GM18498 (cell line): ENCODE measurements at regions not wholly inside any gene's neighbourhood (a gene's known extent, or its start where the extent isn't known, plus 50 kb on each side); places are given as distances from the start of the nearest gene placed in this dataset.

Source experiments
- ATAC-seq: cut with Tn5 transposase; IDR thresholded peaks from one replicate; pipeline ENCODE4 v1.9.1; 2021; ENCODE audit warnings: mild to moderate bottlenecking, moderate library complexity; ENCODE audit not compliant: unreplicated experiment

DNA sequence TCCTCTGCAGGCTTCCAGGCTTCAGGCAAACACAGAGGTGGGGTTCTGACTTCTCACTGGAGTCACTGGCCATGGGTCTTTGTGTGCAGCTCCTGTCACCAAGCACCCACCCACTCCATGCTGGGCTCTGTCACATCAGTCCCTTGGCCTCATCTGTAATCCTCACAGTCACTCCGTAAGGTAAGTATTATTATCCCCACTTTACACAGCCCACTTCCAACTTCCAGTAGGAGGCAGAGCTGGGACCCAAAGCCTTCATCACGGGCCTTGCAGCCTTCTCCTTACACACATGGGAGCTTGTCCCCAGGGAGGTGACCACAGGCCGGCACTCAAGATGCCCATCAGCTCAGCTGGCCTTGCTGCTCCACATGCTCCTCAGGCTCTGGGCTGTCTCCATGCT lies 266.7 kb upstream of the B3GAT1 start:
- no peak for ATAC-seq

DNA sequence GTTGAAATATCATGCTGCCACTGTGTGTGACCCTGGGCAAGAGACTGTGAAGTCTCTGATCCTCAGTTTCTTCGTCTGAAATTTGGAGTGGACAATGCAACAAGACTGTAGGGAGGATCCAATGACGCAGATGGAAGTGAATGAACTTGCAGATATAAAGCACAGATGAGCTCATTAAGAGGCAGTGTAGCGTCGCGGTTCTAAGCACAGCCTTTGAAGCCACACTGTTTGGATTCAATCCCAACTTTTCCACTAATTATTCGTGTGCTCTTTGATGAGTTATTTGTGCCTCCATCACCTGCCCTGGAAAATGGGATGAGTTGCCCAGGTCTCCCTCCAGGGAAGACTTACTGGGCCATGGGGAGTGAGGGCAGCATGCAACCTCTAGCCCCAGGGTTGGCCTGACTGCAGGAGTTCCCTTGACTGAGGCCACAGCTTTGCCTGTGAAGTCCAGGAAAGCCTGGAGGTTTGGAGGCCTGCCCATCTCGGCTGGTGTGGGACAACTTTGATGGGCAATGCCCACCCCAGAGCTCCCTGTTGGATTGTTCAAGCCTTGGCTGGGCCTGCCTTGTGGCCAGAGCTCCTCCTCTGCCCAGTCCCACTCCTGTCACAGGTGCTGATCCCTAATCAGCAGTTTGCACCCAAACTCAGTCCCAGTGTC lies 266.0 kb upstream of the B3GAT1 start:
- no peak for ATAC-seq

DNA sequence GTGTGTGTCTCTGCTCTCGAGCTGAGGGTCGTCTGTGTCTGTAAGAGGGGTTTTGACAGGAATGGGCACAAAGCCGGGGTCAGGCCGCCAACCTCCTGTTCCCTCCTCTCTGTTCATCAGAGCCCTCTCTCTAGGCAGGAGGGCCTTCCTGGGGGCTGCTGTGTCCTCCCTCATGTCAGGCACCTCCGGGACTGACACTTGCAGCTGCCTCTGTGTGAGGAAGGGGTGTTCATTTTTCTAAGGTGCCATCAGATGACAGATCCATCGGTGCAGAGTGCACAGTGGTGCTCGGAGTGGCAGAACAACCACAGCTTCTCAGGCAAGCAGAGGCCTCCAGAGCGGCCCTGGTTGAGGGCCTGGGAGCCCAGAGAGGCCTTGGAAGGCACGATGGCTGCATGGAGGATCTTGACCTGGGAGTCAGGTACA lies 265.4 kb upstream of the B3GAT1 start:
- ATAC-seq: no peak

DNA sequence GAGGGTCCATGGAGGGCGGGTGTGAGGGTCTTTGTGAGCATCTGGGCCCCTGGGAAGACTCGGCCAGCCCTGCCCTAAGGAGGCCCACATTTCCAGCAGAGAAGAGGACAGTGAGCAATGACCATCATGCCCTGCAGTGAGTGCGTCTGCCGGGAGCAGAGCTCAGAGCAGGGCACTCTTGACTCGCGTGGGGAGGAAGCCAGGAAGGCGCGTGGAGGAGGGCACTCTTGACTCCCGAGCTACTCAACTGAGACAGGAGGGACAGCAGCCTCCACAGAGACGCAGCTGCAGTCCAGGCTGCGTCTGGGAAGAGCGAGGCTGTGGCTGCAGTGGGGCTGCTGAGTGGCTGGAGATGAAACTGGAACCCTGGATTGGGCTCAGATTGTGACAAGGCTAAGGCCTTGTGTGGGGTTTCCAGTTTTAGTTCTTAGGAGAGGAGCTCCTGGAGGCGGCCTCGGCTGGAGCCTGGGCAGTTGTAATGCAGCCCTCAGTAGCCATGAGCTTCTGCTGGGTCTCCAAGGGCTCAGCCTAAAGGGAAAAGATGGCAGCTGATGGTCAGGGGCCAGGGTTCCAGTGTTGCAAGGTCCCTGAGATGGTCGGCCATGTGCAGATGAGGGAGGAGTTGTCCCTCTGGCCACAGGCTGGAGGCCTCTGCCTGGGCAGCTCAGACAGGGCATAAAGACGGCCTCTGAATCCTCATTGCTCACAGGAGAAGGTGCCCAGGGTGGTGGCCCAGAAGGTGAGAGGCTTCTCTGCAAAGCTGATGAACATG lies 264.7 kb upstream of the B3GAT1 start:
- ATAC-seq: no peak

DNA sequence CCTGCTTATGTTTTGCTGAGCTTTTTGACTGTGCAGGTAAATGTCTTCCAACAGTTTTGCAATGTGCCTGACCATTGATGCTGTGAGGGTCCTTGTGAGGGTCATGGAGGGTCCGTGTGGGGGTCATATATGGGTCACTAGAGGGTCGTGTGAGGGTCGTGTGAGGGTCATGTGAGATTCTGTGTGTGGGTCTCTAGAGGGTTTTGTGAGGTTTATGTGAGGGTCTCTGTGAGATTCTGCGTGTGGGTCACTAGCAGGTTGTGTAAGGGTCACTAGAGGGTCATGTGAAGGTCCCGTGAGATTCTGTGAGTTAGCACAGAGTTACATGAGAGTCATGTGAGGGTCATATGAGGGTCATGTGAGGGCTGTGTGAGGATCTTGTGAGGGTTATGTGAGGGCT lies 263.9 kb upstream of the B3GAT1 start:
- ATAC-seq: no peak

DNA sequence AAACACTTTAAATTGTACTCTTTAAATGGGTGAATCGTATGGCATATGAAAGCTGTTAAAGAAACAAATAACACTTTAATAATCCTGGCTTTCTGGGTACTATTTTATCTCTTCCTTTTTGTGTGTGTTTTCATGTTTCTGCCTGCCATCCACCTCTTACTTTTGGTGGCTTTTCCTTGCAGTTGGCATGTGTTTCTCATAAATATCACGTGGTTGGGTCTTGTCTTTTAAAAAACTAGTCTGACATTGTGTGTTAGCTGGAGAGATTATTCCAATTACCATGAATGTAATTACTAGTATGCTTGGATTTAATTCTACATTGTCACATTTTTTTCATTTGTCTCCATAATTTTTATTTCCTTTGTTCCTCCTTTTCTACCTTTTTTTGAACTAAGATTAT lies 262.9 kb upstream of the B3GAT1 start:
- ATAC-seq: no peak

DNA sequence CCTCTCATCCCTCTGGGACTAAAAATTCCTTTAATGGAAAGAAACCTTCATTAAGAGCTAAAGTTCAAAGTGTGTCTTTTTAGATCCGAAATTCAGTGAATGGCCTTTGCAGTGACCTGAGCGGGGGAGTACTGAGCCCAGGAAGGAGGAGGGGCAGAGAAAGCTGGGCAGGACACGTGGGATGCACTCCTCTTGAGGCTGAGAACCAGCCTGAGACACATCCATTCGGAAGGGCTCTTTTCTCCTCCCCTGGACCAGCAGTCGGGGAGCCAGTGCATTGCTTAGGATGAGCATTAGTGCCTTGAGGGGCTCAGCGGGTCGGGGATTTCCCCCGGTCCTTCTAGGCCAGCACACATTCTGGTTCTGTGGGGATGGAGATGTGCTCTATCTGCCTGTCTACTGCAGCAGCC lies 258.9 kb upstream of the B3GAT1 start:
- ATAC-seq: no peak

DNA sequence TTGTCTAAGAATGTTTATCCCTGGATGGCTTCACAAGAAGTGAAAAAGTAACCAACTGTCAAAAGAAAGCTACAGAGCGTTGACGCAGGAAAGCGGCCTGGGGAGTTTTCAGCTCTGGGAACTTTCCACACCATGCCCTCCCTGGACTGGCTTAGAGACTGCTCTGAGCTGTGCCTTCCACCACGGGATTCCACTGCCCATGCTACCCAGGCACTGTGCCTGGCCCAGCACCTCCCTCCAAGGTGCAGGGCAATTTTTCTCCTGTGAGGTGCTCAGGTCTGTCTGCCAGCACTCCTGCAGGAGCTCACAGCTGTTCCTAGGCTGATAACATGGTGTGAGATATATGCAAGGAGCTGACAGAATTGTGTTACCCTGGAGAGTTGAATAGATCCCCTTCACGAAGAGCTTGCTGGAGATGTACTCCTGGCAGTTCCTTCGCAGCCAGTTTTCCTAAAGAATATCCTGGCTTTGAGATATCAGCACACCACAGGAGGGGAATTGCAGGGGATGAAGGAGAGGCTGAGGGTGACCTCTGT lies 258.3 kb upstream of the B3GAT1 start:
- no peak for ATAC-seq

DNA sequence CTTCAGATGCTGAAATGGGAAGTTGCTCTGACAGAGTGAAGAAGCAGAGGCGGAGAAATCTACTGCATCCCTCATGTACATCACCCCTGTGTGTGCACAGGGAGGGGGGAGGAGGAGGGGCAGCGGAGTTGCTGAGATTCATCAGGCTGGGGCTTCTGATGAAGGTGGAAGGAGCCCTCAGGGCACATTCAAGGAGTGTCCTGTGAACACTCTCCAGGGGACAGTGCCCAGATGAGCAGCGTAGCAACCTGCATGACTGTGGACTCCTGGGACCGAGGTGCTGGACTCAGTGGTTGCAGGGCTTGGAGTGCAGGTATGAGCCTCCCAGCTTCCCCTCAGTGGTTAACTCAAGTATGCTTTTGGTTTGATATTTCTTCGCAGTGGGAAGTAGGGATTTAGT lies 257.8 kb upstream of the B3GAT1 start:
- ATAC-seq: no peak

DNA sequence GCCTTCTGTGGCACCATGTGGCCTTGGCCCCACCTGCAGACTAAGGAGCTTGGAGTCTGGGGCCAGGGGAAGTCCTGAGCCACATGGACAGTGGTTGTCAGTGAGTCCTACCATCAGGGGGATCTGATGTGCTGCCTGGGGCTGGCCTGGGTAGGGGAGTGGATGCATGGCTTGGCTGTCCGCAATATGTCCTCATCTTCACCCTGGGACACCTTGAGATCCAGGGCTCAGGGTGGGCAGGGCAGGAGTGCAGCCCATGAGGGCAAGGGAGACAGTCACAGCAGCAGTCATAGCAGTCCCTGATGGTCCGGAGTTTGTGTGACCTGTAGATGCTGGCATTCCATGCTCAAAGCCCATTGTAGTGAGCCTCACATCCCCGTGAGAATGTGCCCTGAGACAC lies 256.8 kb upstream of the B3GAT1 start:
- ATAC-seq: no peak

DNA sequence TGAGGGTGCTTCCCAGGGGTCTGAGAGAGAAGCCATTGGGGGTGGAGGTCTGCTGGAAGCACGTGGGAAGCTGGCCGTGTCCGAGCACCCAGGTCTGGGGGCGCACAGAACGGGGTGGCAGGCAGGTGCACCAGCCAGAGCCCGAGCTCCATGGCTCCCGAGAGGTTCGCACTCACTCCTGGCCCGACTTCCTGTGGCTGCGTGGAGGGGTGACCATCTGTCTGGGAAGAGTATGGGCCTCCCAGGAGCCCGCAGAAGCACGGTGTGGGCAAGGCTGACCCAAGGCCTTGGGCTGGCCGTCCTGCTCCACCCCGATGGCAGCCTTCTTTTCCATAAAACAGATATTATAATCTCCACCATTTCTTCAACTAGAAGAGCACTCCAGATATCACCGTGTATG lies 256.0 kb upstream of the B3GAT1 start:
- ATAC-seq: no peak

DNA sequence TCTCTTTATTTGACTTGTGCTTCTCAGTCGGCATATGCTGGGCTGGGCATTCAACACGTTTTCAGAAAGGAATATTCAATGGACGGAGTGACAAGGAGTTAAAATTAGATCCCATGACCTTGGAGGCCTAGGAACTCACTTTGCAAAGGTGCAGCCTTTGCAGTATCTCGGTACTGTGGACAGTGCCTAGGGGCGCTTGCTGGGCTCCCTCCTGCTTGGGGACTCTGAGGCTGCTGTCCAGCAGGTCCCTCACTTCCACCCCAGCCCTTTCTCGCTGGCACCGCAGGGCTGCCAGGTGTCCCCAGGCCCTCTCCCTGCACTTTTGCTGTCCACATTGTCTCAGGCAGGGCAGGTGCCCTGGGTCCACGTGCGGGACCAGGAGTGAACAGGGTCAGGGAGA lies 255.5 kb upstream of the B3GAT1 start:
- no peak for ATAC-seq

DNA sequence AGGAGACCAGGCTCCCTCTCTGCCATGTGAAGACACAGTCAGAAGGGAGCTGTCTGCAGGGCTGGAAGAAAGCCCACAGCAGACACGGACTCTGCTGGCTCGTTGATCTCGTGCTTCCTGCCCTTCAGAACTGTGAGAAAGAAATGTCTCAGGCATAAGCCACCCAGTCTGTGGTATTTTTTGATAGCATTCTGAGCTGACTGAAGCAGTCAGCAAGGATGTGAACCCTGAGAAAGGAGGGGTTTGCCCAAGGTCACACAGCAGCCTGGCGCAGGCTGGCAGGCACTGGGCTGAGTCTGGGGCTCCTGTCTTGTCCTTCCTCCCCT lies 255.1 kb upstream of the B3GAT1 start:
- ATAC-seq: no peak

DNA sequence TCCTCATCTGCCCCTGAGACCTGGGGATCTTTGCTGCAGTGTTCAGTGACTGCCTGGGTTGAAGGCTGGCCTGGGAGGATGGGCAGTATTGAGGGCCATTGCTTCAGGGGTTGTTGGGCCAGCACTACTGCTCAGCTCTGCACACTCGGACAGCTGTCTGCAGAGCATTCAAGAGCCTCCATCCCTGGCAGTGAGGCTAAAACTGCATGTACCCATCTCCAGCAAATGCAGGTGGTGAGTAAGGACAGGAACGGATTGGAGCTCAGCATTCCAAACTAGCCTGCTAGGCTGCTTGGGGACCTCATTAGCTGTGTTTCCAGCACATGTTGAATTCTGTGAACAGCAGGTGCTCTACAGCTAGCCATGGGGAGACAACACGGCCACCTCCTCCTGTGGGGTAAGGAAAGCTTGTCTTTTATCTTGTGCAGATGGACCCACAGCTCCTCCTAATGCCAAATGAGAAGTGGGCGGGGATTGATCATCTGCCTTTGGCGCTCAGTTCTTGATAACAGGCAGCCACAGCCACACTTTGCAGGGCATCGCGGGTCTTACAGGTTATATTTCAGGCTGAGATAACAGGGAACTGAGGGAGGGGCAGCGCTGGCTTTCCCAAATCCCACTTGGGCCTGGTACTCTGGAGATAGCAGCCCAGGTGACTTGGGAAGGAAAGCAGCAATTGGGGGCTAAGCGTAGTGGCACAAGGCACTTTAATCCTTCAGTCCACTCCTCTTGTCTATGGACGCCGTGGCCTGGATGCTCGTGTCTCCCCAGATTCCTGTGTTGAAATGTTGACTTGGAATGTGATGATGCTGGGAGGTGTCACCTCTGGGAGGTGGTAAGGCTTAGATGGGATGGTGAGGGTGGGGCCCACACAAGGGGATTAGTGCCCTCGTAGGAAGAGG lies 254.5 kb upstream of the B3GAT1 start:
- no peak for ATAC-seq

DNA sequence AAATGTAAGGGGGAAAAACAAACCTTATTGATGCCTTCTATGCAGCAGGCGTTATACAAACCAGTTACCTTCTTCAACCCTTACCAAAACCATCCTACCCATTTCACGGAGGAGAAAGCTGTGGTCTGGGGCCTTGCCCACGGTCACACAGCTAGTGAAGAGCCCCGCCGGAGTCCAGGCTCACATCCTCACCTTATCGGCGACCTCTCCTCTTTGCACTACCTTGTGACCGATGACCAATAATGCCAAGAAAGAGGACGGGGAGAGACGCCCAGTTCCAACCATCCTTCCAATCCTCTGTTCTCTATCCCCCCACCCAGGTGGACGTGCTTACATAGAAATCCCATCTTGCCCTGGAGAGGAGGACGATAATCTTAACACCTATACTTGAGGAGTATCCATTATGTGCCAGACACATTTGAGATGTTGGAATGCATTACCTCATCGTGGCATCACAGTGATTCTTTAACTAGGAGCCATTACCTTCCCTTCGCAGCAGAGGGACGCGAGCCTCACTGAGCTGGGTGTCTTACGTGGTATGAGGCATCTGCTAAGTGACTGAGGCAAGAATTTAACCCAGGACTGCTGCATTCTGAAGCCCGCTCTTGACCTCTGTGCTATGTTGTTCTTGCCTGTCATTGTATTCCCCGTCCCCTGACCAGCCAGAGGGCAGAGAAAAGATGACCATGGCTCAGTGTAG lies 253.7 kb upstream of the B3GAT1 start:
- ATAC-seq: no peak

DNA sequence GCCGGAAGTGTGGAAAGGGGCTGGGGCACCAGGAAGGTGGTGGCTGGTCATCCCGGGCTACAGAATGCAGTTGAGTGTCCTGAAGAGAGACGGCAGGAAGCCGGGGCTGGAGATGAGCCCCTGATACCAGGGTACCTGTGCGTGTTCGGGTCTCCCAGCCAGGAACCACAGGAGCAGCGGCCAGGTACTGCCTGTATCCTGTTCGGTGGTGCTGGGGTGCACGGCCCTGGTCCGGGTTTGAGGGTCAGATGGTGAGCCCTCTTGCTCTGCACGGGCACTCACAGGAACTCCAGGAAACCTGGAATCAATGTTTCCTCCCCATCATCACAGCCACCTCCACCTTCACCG lies 253.1 kb upstream of the B3GAT1 start:
- ATAC-seq: no peak

DNA sequence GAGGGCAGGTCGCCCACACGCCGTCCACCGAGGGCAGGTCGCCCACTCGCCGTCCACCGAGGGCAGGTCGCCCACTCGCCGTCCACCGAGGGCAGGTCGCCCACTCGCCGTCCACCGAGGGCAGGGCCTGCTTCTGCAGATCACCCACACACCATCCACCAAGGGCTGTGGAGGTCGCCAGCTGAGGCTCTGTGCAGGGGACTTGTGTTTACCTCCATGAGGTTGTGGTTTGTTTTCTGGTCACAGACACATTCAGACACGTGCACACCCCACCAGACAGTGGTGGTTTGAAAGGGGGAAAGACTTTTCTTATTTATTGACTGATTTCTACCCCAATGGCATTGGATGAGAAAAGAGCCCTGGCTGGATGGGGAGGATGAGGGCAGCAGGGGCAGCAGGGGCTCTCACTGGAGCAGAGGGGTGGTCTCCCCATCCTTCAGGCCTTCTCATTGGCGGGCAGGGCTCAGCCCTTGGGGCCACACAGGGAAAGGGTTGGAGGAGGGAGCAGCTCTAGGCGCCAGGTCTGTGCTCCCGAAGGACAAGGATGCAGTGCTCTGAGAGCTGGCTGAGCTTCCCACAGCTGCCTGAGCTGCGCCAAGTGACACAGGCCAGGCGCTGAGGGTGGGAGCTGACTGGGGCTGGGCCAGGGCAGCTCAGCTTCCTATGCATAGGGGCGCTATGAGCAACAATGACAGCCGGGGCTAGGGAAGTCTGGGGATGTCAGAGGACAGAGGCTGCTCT lies 252.6 kb upstream of the B3GAT1 start:
- no peak for ATAC-seq

DNA sequence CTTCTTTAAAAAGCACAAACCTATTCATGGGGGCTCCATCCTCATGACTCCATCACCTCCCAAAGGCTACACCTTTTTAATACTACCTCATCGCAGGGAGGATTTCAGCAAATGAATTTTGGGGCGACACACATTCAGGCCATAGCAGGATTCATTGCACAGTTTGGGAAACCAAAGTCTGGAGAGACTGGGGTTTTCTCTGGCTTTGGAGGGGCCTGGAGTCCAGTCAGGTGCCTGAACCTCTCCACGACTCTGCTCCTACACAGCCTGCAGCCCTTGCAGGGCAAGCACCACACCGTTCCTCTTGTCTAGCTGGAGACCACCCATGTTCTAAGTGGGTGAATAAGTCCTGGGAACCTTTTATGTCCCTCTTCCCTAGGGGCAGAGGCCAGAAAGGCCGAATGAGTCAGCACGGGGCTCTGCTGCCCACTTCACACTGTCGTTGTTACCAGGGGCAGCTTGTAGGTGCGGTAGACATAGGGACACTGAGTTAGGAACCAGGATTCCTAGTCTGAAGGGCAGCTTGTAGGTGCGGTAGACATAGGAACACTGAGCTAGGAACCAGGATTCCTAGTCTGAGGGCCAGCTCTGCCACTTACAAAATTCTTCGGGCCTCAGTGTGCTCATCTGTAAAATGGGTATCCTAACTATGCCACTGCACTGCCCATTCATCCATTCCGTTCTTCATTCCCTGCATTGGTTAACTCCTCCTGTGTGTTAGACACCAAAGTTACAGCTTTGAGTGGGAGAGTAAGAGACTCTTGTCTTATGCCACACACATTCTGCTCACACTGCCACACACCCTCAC lies 251.7 kb upstream of the B3GAT1 start:
- no peak for ATAC-seq

DNA sequence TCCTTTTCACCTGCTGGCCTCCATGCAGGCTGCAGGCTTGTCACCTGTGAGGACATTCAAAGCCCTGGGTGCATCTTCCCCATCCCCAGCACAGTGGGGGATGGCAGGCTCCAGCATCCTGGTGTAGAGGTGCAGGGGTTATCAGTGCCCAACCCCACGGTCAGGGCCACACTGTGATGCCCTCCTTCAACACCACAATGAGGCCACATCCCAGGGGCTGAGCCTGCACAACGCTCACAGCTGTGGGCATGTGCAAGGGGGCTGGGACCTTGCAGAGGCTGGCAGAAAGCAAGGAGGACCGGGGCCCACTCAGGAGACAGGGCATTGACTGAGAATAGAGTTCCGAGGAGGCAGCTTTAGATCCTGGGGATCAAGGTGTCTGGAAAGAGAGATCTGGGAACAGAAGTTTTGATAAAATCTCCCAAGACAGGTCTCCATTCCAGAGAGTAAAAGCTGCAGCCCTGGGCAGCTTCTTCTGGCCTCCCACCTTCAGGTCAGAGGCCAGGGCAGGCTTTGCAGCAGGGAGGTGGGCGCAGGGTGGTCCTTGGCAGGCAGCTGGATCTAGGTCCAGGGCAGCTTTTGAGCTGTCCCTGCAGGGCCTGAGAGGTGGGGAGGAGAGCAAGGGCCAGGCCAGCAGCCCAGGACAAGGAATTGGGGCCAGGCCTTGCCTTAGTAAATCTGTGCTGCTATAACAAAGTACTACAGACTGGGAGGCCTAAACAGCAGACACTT lies 250.8 kb upstream of the B3GAT1 start:
- ATAC-seq: no peak
